HCT116 (cell line): ENCODE measurements at regions not wholly inside any gene's neighbourhood (a gene's known extent, or its start where the extent isn't known, plus 50 kb on each side); places are given as distances from the start of the nearest gene placed in this dataset.

Source experiments
- ATAC-seq: fragments of 200-7000 bp; cut with Tn5 transposase; 2 replicates; pipeline ENCODE4 v1.9.1; 2020; ENCODE audit warnings: mild to moderate bottlenecking, moderate library complexity
- BruUV-seq: library from RNA; stranded (reverse); fragments of 400-500 nt; replicated peaks from 2 replicates; lab custom pipeline; 2021; lab: Mats Ljungman, UMichigan
- CTCF ChIA-PET: fragments of 300-600 bp; sonication (Branson Sonifier 250); formaldehyde crosslinking; loops from one replicate; lab custom pipeline; 2021; ENCODE audit warnings: antibody characterized with exemption; lab: Charles Lee
- POLR2A ChIA-PET: fragments of 300-600, 350-600 bp; sonication (Branson Sonifier 250); formaldehyde crosslinking; loops from one replicate; lab custom pipeline; 2021; ENCODE audit warnings: antibody characterized with exemption; lab: Charles Lee
- RAD21 ChIA-PET, 2 experiments: fragments of 300-600 bp; sonication (Branson Sonifier 250); formaldehyde crosslinking; loops; one replicate each; lab custom pipeline; 2023; ENCODE audit warnings: low total read pairs in 2 of 2; ENCODE audit not compliant: uncharacterized antibody in 2 of 2, unreplicated experiment in 2 of 2, low non-redundant PET in 1 of 2; lab: Charles Lee
- DNase-seq: peaks from one replicate; pipeline ENCODE4 v3.0.0-alpha.2; 2010; ENCODE audit warnings: low read depth, low spot score
- H2AFZ ChIP-seq: fragments of 200-600 bp; shearing (Covaris generic), sonication (generic); 2 replicates; pipeline ENCODE4 v1.6.1; 2017; ENCODE audit warnings: low read depth, mixed run types, mixed read lengths, antibody characterized with exemption, low read length; ENCODE audit not compliant: poor library complexity, severe bottlenecking
- H3K27ac ChIP-seq: 2 replicates; pipeline ENCODE4 v1.5.1; 2012; ENCODE audit warnings: low read depth, low read length
- H3K27me3 ChIP-seq: fragments of 200-600 bp; sonication (generic); 2 replicates; pipeline ENCODE4 v1.6.1; 2016; ENCODE audit warnings: mixed run types, low read length, mixed read lengths; ENCODE audit not compliant: insufficient read depth
- H3K36me3 ChIP-seq, 2 experiments: fragments of 200-500 bp in 1 of 2; fragments of 200-600 bp in 1 of 2; sonication (Bioruptor generic) in 1 of 2; sonication (generic) in 1 of 2; 2 replicates each; pipeline versions ENCODE4 v1.5.1 to v1.6.1; 2014 to 2016; ENCODE audit warnings: low read length in 2 of 2, inconsistent platforms in 1 of 2, mixed read lengths in 1 of 2, mixed run types in 1 of 2; ENCODE audit not compliant: insufficient read depth in 2 of 2, control insufficient read depth in 1 of 2
- H3K4me1 ChIP-seq, 2 experiments: fragments of 200-600 bp in 1 of 2; sonication (generic) in 1 of 2; 2 replicates each; pipeline versions ENCODE4 v1.5.1 to v1.6.1; 2012 to 2017; ENCODE audit warnings: low read length in 2 of 2, inconsistent platforms in 1 of 2, mild to moderate bottlenecking in 1 of 2, mixed read lengths in 1 of 2, mixed run types in 1 of 2, moderate library complexity in 1 of 2; ENCODE audit not compliant: insufficient read depth in 2 of 2, control insufficient read depth in 1 of 2
- H3K4me2 ChIP-seq: fragments of 200-600 bp; sonication (generic); 2 replicates; pipeline ENCODE4 v1.6.1; 2017; ENCODE audit warnings: mixed run types, low read length, mixed read lengths
- H3K4me3 ChIP-seq, 2 experiments: fragments of 200-600 bp in 1 of 2; sonication (generic) in 1 of 2; replicated peaks in 1 of 2; 2 replicates each; pipeline ENCODE4 v1.5.1; 2011 to 2016; ENCODE audit warnings: low read length in 2 of 2, control low read depth in 1 of 2, low read depth in 1 of 2, mild to moderate bottlenecking in 1 of 2, mixed read lengths in 1 of 2, mixed run types in 1 of 2
- H3K79me2 ChIP-seq: fragments of 200-600 bp; sonication (generic); 2 replicates; pipeline ENCODE4 v1.6.1; 2017; ENCODE audit warnings: mild to moderate bottlenecking, mixed run types, low read length, moderate library complexity, mixed read lengths; ENCODE audit not compliant: insufficient read depth
- H3K9ac ChIP-seq: fragments of 200-600 bp; sonication (generic); 2 replicates; pipeline ENCODE4 v1.6.1; 2016; ENCODE audit warnings: low read length, mixed read lengths
- H3K9me2 ChIP-seq: fragments of 200-600 bp; sonication (generic), shearing (Covaris generic); 2 replicates; pipeline ENCODE4 v1.6.1; 2017; ENCODE audit warnings: mixed run types, mild to moderate bottlenecking, moderate library complexity; ENCODE audit not compliant: insufficient read depth
- H3K9me3 ChIP-seq, 2 experiments: fragments of 200-500 bp in 1 of 2; fragments of 200-600 bp in 1 of 2; sonication (Bioruptor generic) in 1 of 2; sonication (generic) in 1 of 2; 2 replicates each; pipeline ENCODE4 v1.6.1; 2014 to 2017; ENCODE audit warnings: low read length in 2 of 2, mixed read lengths in 2 of 2, inconsistent platforms in 1 of 2, low read depth in 1 of 2, mild to moderate bottlenecking in 1 of 2, mixed run types in 1 of 2, moderate library complexity in 1 of 2; ENCODE audit not compliant: control insufficient read depth in 1 of 2, insufficient read depth in 1 of 2
- H4K20me1 ChIP-seq: fragments of 200-600 bp; sonication (generic), shearing (Covaris generic); 2 replicates; pipeline ENCODE4 v1.6.1; 2017; ENCODE audit warnings: mixed run types, mild to moderate bottlenecking, moderate library complexity; ENCODE audit not compliant: insufficient read depth
- ATF3 ChIP-seq: IDR thresholded peaks from 2 replicates; pipeline ENCODE4 v1.6.1; 2012
- CEBPB ChIP-seq: IDR thresholded peaks from 2 replicates; pipeline ENCODE4 v1.6.1; 2012; ENCODE audit warnings: low read depth
- EGR1 ChIP-seq: IDR thresholded peaks from 2 replicates; pipeline ENCODE4 v1.6.1; 2012; ENCODE audit warnings: low read depth
- EZH2 ChIP-seq: fragments of 200-600 bp; sonication (generic); IDR thresholded peaks from 2 replicates; pipeline ENCODE4 v1.6.1; 2017; ENCODE audit warnings: antibody characterized with exemption, mixed run types
- JUND ChIP-seq: IDR thresholded peaks from 2 replicates; pipeline ENCODE4 v1.6.1; 2012
- RAD21 ChIP-seq: IDR thresholded peaks from 2 replicates; pipeline ENCODE4 v1.6.1; 2012; ENCODE audit warnings: low read depth, mild to moderate bottlenecking
- REST ChIP-seq: IDR thresholded peaks from 2 replicates; pipeline ENCODE4 v1.6.1; 2012; ENCODE audit warnings: low read depth
- SIN3A ChIP-seq: IDR thresholded peaks from 2 replicates; pipeline ENCODE4 v1.6.1; 2012; ENCODE audit warnings: low read depth
- SRF ChIP-seq: IDR thresholded peaks from 2 replicates; pipeline ENCODE4 v1.6.1; 2012; ENCODE audit warnings: low read depth
- ZBTB33 ChIP-seq: IDR thresholded peaks from 2 replicates; pipeline ENCODE4 v1.6.1; 2011; ENCODE audit warnings: mild to moderate bottlenecking, low read length, moderate library complexity; ENCODE audit not compliant: insufficient replicate concordance; ENCODE audit errors: extremely low read depth
- ZFX ChIP-seq: fragments of 450-650 bp; IDR thresholded peaks from 2 replicates; pipeline ENCODE4 v1.6.1; 2017
- intact Hi-C: fragments of 100-400 bp; cut with micrococcal nuclease; formaldehyde crosslinking; loops from 2 replicates; pipeline ENCODE4 v1.10.0; 2022

GRCh38 chr5:103357636-103358035 lies 99.1 kb downstream of the MACIR start:
- ChIA-PET RAD21 (no interaction called here), POLR2A (no interaction called here), CTCF (no interaction called here)
- no peak overlapping the region for H2AFZ ChIP-seq
- H3K4me1 ChIP-seq, result no peaks in the 10 kb centered on the region
- no TSS peak for BruUV-seq
- no peak overlapping the region for H3K4me2 ChIP-seq
- no peaks in the 10 kb centered on the region for H3K9me3 ChIP-seq
- no peaks in the 10 kb centered on the region for H3K36me3 ChIP-seq
- no peak for DNase-seq
- H3K27me3 ChIP-seq, result no peaks in the 10 kb centered on the region
- H3K9ac ChIP-seq, result no peak overlapping the region
- no peak for ATAC-seq
- no peak for TF ChIP-seq REST
- TF ChIP-seq EGR1, result no peak
- TF ChIP-seq ZFX, result no peak
- TF ChIP-seq SIN3A, result no peak
- TF ChIP-seq JUND, result no peak
- no peak for TF ChIP-seq RAD21
- no peak for TF ChIP-seq SRF
- TF ChIP-seq EZH2, result no peak
- TF ChIP-seq CEBPB, result no peak
- TF ChIP-seq ZBTB33, result no peak
- no peak for TF ChIP-seq ATF3
- no peaks in the 10 kb centered on the region for H3K79me2 ChIP-seq
- H3K9me2 ChIP-seq, result no peaks in the 10 kb centered on the region
- intact Hi-C loops, result no loop called here
- no peaks in the 10 kb centered on the region for H4K20me1 ChIP-seq
- no peak overlapping the region for H3K4me3 ChIP-seq
- no peak overlapping the region for H3K27ac ChIP-seq
